OCI-LY3 (cell line): ENCODE measurements at regions not wholly inside any gene's neighbourhood (a gene's known extent, or its start where the extent isn't known, plus 50 kb on each side); places are given as distances from the start of the nearest gene placed in this dataset.

Experiments
- EZH2phosphoT487 ChIP-seq: fragments of 200-600 bp; shearing (Covaris generic); IDR thresholded peaks from 2 replicates; pipeline ENCODE4 v1.6.1; 2018; ENCODE audit warnings: antibody characterized with exemption, mixed run types, low read depth
- TF ChIP-seq, protein P1 (sequence below): fragments of 200-600, 300-600 bp; sonication (generic); IDR thresholded peaks from 2 replicates; pipeline ENCODE4 v1.5.1; 2014; ENCODE audit warnings: antibody characterized with exemption, low read length, low read depth

GRCh38 chr3:182245059-182245458 is 533.3 kb downstream of the SOX2 start:
- TF ChIP-seq, protein P1, sequence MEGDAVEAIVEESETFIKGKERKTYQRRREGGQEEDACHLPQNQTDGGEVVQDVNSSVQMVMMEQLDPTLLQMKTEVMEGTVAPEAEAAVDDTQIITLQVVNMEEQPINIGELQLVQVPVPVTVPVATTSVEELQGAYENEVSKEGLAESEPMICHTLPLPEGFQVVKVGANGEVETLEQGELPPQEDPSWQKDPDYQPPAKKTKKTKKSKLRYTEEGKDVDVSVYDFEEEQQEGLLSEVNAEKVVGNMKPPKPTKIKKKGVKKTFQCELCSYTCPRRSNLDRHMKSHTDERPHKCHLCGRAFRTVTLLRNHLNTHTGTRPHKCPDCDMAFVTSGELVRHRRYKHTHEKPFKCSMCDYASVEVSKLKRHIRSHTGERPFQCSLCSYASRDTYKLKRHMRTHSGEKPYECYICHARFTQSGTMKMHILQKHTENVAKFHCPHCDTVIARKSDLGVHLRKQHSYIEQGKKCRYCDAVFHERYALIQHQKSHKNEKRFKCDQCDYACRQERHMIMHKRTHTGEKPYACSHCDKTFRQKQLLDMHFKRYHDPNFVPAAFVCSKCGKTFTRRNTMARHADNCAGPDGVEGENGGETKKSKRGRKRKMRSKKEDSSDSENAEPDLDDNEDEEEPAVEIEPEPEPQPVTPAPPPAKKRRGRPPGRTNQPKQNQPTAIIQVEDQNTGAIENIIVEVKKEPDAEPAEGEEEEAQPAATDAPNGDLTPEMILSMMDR = no peak
- no peak for TF ChIP-seq EZH2phosphoT487
